DMS79 (cell line): ENCODE measurements at regions not wholly inside any gene's neighbourhood (a gene's known extent, or its start where the extent isn't known, plus 50 kb on each side); places are given as distances from the start of the nearest gene placed in this dataset.

ENCODE experiments used
- DNase-seq: peaks from one replicate; lab custom pipeline; 2025; lab: John Stamatoyannopoulos, UW

GRCh38 chr15:92565351-92566125, 90.0 kb downstream of the FAM174B start:
- DNase-seq, result no peak

GRCh38 chr15:92561754-92562153, 93.8 kb downstream of the FAM174B start:
- DNase-seq, result no peak

GRCh38 chr15:92553317-92553716, 102.3 kb downstream of the FAM174B start:
- DNase-seq, result no peak

GRCh38 chr15:92545996-92546395, 109.6 kb downstream of the FAM174B start:
- DNase-seq, result no peak

GRCh38 chr15:92541291-92542200, 114.0 kb downstream of the FAM174B start:
- DNase-seq, result no peak

- DNase-seq, result no peak
Observed at GRCh38 chr15:92538115-92538514, 117.5 kb downstream of the FAM174B start.

GRCh38 chr15:92533298-92533697, 122.3 kb downstream of the FAM174B start:
- no peak for DNase-seq

- DNase-seq, result no peak
Observed at GRCh38 chr15:92531406-92531805, 124.2 kb downstream of the FAM174B start.

GRCh38 chr15:92528736-92529135, 126.8 kb downstream of the FAM174B start:
- DNase-seq, result no peak

GRCh38 chr15:92527197-92527596, 128.4 kb downstream of the FAM174B start:
- DNase-seq, result no peak

GRCh38 chr15:92525758-92526245, 129.8 kb downstream of the FAM174B start:
- no peak for DNase-seq

- no peak for DNase-seq
Observed at GRCh38 chr15:92524874-92525565, 130.6 kb downstream of the FAM174B start.

- no peak for DNase-seq
Observed at GRCh38 chr15:92524161-92524560, 130.5 kb downstream of the ST8SIA2 start.

- no peak for DNase-seq
Observed at GRCh38 chr15:92523176-92523575, 129.5 kb downstream of the ST8SIA2 start.

GRCh38 chr15:92521624-92522008, 127.9 kb downstream of the ST8SIA2 start:
- peak; percentile 57 for DNase-seq

- DNase-seq, result no peak
Observed at GRCh38 chr15:92520914-92521623, 127.4 kb downstream of the ST8SIA2 start.

GRCh38 chr15:92519709-92520108, 126.0 kb downstream of the ST8SIA2 start:
- no peak for DNase-seq
